Adipocyte (in vitro differentiated cells): ENCODE measurements at regions not wholly inside any gene's neighbourhood (a gene's known extent, or its start where the extent isn't known, plus 50 kb on each side); places are given as distances from the start of the nearest gene placed in this dataset.

Experiments
- DNase-seq: peaks from one replicate; pipeline ENCODE4 v3.0.0-alpha.2; 2015; ENCODE audit warnings: low read depth
- H3K27me3 ChIP-seq: replicated peaks from 2 replicates; pipeline ENCODE4 v1.7.0; 2013; ENCODE audit warnings: mild to moderate bottlenecking, low read length, moderate library complexity; ENCODE audit not compliant: control insufficient read depth, insufficient read depth
- H3K36me3 ChIP-seq: 2 replicates; pipeline ENCODE4 v1.7.0; 2013; ENCODE audit warnings: low read length, mild to moderate bottlenecking, moderate library complexity; ENCODE audit not compliant: control insufficient read depth, insufficient read depth, severe bottlenecking
- H3K4me1 ChIP-seq: 2 replicates; pipeline ENCODE4 v1.7.0; 2013; ENCODE audit warnings: mild to moderate bottlenecking, low read length, moderate library complexity; ENCODE audit not compliant: control insufficient read depth, insufficient read depth
- H3K4me3 ChIP-seq: 2 replicates; pipeline ENCODE4 v1.7.0; 2013; ENCODE audit warnings: mild to moderate bottlenecking, low read length, moderate library complexity
- H3K9ac ChIP-seq: 2 replicates; pipeline ENCODE4 v1.7.0; 2013; ENCODE audit warnings: mild to moderate bottlenecking, low read length, moderate library complexity
- H3K9me3 ChIP-seq: 2 replicates; pipeline ENCODE4 v1.7.0; 2013; ENCODE audit warnings: mild to moderate bottlenecking, low read length, moderate library complexity; ENCODE audit not compliant: control insufficient read depth

- no peak for DNase-seq
- Histone ChIP-seq H3K9ac (no peak overlapping the region), H3K4me3 (no peak overlapping the region), H3K27me3 (no peaks in the 10 kb centered on the region), H3K36me3 (no peaks in the 10 kb centered on the region), H3K4me1 (no peaks in the 10 kb centered on the region), H3K9me3 (no peaks in the 10 kb centered on the region)
These were observed 409.1 kb downstream of the GPAM start for GRCh38 chr10:111774486-111774885.

- no peak overlapping the region for H3K9ac ChIP-seq
- no peaks in the 10 kb centered on the region for H3K36me3 ChIP-seq
- no peaks in the 10 kb centered on the region for H3K27me3 ChIP-seq
- H3K4me1 ChIP-seq = no peaks in the 10 kb centered on the region
- H3K4me3 ChIP-seq = no peak overlapping the region
- DNase-seq = no peak
- no peaks in the 10 kb centered on the region for H3K9me3 ChIP-seq
These were observed 399.1 kb downstream of the GPAM start for GRCh38 chr10:111784436-111784835.

GRCh38 chr10:111784946-111785465 lies 398.6 kb downstream of the GPAM start:
- no peak for DNase-seq
- H3K9me3 ChIP-seq = no peaks in the 10 kb centered on the region
- H3K36me3 ChIP-seq = no peaks in the 10 kb centered on the region
- H3K4me1 ChIP-seq = no peaks in the 10 kb centered on the region
- no peak overlapping the region for H3K9ac ChIP-seq
- no peak overlapping the region for H3K4me3 ChIP-seq
- no peaks in the 10 kb centered on the region for H3K27me3 ChIP-seq

DNA sequence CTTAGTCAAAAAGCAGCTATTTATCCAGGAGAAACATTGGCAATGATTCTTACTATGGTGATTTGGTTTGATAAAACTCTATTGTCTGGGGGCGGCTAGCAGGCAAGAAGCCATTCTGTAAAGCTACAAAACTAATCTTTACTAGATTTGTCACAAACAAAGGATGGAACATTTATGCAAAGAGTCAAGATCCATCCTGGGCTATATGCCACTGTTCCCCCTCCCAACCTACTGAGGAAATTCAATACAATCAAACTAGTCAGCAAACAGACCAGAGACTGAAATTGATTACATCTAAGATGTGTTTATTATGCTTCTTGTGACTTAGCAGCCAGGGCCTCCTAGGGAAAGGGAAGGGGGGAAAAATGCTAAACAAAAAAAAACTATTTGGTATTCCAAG lies 397.6 kb downstream of the GPAM start:
- DNase-seq = no peak
- Histone ChIP-seq H3K36me3 (no peaks in the 10 kb centered on the region), H3K27me3 (no peaks in the 10 kb centered on the region), H3K9ac (no peak overlapping the region), H3K9me3 (no peaks in the 10 kb centered on the region), H3K4me1 (no peaks in the 10 kb centered on the region), H3K4me3 (no peak overlapping the region)

- no peaks in the 10 kb centered on the region for H3K4me1 ChIP-seq
- no peak for DNase-seq
- H3K9me3 ChIP-seq = no peaks in the 10 kb centered on the region
- no peaks in the 10 kb centered on the region for H3K27me3 ChIP-seq
- no peak overlapping the region for H3K4me3 ChIP-seq
- H3K9ac ChIP-seq = no peak overlapping the region
- no peaks in the 10 kb centered on the region for H3K36me3 ChIP-seq
These were observed 393.7 kb downstream of the GPAM start for GRCh38 chr10:111789821-111790220.

DNA sequence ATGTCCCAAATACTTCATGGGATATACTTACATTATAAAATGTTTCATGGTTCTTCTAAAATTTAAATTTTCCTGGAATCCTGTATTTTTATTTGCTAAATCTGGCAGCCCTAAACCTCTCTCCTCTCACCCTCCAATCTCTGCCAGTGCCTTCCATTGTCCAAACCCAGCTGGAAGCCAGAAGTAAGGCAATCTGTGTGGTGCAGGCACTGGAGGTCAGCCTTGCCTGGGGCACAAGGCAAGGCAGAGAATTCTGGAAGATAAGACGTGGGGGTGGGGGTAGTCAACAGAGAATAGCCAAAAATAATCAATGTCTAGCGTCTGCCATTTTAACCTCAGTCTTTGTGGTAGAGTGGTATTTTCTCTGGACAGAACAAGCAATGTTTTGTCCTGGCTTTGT lies 381.7 kb downstream of the GPAM start:
- H3K4me3 ChIP-seq = no peak overlapping the region
- DNase-seq = no peak

GRCh38 chr10:111804781-111805180 lies 378.8 kb downstream of the GPAM start:
- no peak overlapping the region for H3K4me3 ChIP-seq
- H3K9me3 ChIP-seq = no peaks in the 10 kb centered on the region
- no peak overlapping the region for H3K9ac ChIP-seq
- H3K36me3 ChIP-seq = no peaks in the 10 kb centered on the region
- peaks cover 3% of the 10 kb centered on the region for H3K4me1 ChIP-seq
- DNase-seq = no peak
- peaks cover 3% of the 10 kb centered on the region for H3K27me3 ChIP-seq

More for the DNA sequence above, 381.7 kb downstream of the GPAM start:
- H3K9ac ChIP-seq = no peak overlapping the region
- H3K27me3 ChIP-seq = peaks cover 9% of the 10 kb centered on the region
- H3K36me3 ChIP-seq = no peaks in the 10 kb centered on the region
- H3K4me1 ChIP-seq = no peaks in the 10 kb centered on the region
- peaks cover 9% of the 10 kb centered on the region for H3K9me3 ChIP-seq

GRCh38 chr10:111811517-111811916 lies 372.0 kb downstream of the GPAM start:
- no peaks in the 10 kb centered on the region for H3K9me3 ChIP-seq
- no peaks in the 10 kb centered on the region for H3K27me3 ChIP-seq
- no peak for DNase-seq
- H3K9ac ChIP-seq = no peak overlapping the region
- peaks cover 3% of the 10 kb centered on the region for H3K4me1 ChIP-seq
- no peaks in the 10 kb centered on the region for H3K36me3 ChIP-seq
- H3K4me3 ChIP-seq = no peak overlapping the region

- H3K36me3 ChIP-seq = no peaks in the 10 kb centered on the region
- H3K9me3 ChIP-seq = no peaks in the 10 kb centered on the region
- H3K9ac ChIP-seq = no peak overlapping the region
- no peak overlapping the region for H3K4me3 ChIP-seq
- H3K27me3 ChIP-seq = no peaks in the 10 kb centered on the region
- peaks cover 4% of the 10 kb centered on the region for H3K4me1 ChIP-seq
- DNase-seq = no peak
These were observed 363.1 kb downstream of the GPAM start for GRCh38 chr10:111820471-111820870.

- Histone ChIP-seq H3K9me3 (no peaks in the 10 kb centered on the region), H3K9ac (no peak overlapping the region), H3K4me3 (no peak overlapping the region), H3K27me3 (peaks cover 8% of the 10 kb centered on the region), H3K4me1 (peaks cover 4% of the 10 kb centered on the region), H3K36me3 (no peaks in the 10 kb centered on the region)
- no peak for DNase-seq
These were observed 361.7 kb downstream of the GPAM start for GRCh38 chr10:111821871-111822270.

GRCh38 chr10:111822661-111823060 lies 360.9 kb downstream of the GPAM start:
- H3K4me1 ChIP-seq = peaks cover 4% of the 10 kb centered on the region
- no peak overlapping the region for H3K9ac ChIP-seq
- no peaks in the 10 kb centered on the region for H3K9me3 ChIP-seq
- H3K4me3 ChIP-seq = no peak overlapping the region
- H3K27me3 ChIP-seq = peaks cover 8% of the 10 kb centered on the region
- no peak for DNase-seq
- no peaks in the 10 kb centered on the region for H3K36me3 ChIP-seq

DNA sequence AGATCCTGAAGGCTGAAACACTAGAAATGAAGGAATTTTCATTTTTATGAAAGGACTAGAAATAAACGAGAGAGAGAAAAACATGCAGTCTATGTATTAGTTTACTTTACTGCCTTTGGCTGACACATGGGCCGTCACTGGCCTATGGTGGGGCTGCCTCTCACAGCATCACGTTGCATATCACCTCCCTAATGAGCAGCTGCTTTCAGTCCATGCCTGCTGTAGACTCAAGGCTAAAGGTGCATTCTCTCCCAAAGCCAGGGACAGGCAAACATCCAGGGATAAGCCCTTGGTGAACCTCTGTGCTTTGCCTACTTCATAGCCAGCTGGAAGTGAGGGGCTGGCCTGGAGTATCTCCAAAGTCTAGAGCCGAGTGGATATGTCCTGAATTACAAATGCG lies 359.4 kb downstream of the GPAM start:
- H3K9ac ChIP-seq = no peak overlapping the region
- no peaks in the 10 kb centered on the region for H3K36me3 ChIP-seq
- H3K4me3 ChIP-seq = no peak overlapping the region
- H3K4me1 ChIP-seq = peaks cover 4% of the 10 kb centered on the region
- DNase-seq = no peak
- no peaks in the 10 kb centered on the region for H3K9me3 ChIP-seq
- H3K27me3 ChIP-seq = peaks cover 8% of the 10 kb centered on the region
